Right lobe of liver (tissue), 4 donors: ENCODE measurements at regions not wholly inside any gene's neighbourhood (a gene's known extent, or its start where the extent isn't known, plus 50 kb on each side); places are given as distances from the start of the nearest gene placed in this dataset.

Experiments used
- CTCF ChIP-seq, 4 donors: fragments of 200-600 bp in 3 of 4; fragments of 450-650 bp in 1 of 4; IDR thresholded peaks; one replicate each; pipeline versions ENCODE4 v1.5.1 to v1.8.0; 2016 to 2022; ENCODE audit warnings: antibody characterized with exemption in 4 of 4, mild to moderate bottlenecking in 2 of 4
- POLR2A ChIP-seq: fragments of 450-650 bp; IDR thresholded peaks from one replicate; pipeline ENCODE4 v1.6.1; 2017; ENCODE audit warnings: antibody characterized with exemption, mild to moderate bottlenecking
- donor health status: DM: no; HTN: no; CAD: no.
- donor health status: DM: no; HTN: no; CAD: no.
- donor health status: DM: no; HTN: yes; CAD: no.

GRCh38 chr16:5922686-5923085, 825.1 kb upstream of the EEF2KMT start:
- TF ChIP-seq CTCF (IDR thresholded peaks at IDR 0.05) = no peak
- no peak for TF ChIP-seq POLR2A
